Dermis microvascular lymphatic vessel endothelial cell (primary cell): ENCODE measurements at regions not wholly inside any gene's neighbourhood (a gene's known extent, or its start where the extent isn't known, plus 50 kb on each side); places are given as distances from the start of the nearest gene placed in this dataset.

ENCODE experiments used
- DNase-seq, 2 donors: peaks; one replicate each; pipeline versions ENCODE4 v3.0.0 to v3.0.0-alpha.2; 2010; ENCODE audit warnings: low read depth in 2 of 2

DNA sequence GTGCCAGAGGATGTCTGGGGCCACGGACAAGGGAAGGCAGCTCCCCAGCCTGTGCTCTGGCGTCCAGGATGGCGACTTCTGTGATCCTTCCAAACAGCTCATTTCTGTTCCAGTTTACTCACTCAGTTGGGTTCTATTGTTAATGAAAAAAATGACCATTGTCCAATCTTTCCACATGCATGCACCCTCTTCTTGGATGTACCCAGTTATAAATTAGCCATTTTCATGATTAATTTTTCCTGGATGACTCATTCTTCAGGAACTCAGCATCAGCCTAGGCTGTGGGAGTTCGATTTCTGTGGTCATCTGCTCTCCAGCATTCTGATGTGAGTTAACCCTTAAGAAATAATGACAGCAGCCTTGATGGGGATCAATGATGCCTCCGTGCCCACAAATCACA, 926.8 kb downstream of the BCL11B start:
- DNase-seq = no peak

DNA sequence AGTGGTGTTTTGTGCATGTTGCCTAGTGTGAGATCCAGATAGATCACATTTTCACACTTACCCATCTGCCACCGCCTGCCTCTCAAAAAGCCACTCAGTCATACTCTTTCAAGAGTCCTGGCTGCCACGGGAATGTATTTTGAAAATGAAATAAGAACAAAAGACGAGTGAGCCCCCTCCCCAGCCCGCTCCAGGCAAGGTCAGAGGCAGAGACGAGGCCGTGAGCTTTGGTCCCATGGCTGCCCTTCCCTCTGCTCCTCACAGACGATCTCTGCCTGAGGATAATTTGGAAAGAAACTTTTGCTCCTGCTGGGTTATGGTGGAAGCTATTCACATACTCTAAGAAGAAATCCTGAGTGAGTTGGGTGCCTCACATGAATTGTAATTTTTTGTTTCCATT, 924.3 kb downstream of the BCL11B start:
- DNase-seq = no peak

DNA sequence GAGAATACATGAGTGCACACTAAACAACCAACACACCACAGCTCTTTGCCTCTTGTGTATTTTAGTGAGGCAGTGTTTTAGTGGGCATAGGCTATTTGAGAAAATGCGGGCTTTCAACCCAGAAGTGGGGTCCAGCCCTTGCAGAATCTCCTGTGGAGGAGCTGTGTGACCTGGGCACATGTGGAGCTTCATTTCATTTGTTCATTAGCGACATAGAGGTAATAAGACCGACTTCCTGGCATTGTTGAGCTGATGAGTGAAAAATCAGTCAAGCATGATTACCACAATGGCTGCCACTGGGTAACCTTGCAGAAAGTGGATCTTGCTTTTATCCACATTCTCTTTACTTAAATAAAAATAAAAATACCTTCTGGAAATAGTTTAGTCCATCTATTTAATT, 923.5 kb downstream of the BCL11B start:
- no peak for DNase-seq

DNA sequence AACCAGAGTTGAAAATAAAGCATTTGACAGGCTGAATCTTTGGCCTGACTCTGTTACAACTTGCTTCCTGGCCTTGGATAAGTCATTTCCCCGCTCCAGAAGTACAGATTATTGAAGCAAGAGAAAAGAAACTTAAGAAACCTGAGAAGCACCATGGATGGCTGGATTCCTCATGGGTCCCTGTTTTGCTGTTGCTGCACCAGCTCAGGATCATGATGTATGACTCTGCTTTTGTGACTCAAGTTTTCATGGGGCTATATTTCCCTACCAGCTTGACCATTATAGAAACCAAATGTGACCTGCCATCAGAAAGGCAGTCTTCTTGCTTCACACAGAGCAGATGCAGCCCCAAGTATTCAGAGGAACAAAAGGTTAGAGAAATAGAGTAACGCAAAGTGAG, 921.8 kb downstream of the BCL11B start:
- no peak for DNase-seq

DNA sequence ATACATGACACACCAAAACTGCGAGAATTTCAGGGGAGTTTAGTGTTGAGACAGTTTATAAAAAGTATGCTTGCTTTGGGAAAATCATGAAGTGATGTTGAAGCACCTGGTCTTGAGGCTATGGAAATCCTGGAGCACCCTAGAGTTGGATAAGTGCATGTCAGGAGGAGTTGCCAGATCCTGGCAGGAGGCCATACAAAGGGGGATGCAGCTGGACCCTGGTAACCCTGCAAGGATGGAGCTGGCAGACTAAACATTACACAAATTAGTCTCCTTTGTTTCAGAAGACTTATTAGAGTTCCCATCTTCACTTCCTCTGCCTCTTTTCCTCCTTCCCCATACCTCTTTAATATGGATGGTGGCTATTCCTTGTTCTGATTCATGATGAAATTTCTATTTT, 907.0 kb downstream of the BCL11B start:
- no peak for DNase-seq

DNA sequence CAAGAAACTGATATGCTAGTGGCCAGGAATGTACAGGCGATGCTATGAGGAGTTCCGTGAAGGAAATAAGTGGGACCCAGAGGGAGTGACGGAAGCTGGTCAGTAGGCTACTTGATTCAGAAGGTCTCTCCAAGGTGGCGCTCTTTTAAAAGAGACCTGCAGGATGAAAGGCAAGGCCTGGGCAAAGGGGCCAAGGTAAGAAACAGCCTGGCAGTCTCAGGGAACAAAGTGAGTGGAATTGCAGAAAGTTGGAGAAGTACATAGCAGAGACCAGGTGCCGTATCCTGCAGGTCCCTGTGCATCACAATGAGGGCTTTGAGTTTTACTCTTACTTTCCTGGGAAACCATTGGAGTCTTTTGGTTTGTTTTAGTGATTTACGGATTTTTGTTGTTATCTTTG, 905.6 kb downstream of the BCL11B start:
- no peak for DNase-seq

DNA sequence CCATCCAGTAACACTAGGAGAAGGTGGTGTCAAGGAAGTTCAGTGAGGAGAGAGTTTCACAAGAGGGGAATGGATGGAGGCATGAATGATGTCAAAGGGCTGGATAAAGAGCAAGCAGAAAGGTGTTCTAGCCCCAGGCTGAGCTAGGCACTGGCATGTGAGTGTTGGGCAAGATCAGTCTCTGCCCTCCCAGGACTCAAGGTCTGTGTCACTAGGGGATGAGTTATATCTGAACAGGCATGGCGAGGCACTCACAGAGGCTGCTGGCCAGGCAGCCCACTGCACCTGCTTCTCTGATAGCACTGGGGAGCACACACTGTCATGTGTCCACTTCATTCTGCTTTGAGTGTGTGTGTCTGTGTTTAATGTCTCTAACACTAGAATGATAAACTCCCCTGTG, 903.8 kb downstream of the BCL11B start:
- no peak for DNase-seq

DNA sequence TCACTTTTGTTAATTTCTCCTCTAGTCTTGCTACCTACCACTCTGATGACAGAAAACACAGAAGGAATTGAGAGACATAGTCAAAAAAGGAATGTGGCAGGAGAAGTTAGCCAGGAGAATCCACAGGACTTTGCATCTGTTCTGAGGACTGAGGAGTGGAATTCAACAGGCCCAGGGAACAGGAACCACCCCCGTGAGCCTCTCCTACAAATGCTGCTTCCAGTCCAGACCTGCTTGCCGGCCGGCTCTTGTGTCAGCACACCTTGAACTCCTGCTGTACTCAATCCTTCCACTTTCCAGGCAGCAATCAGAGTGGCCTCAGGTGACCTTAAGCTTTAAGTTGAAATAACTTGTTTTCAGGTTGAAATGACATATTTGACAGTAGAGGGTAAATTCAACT, 903.1 kb downstream of the BCL11B start:
- no peak for DNase-seq

DNA sequence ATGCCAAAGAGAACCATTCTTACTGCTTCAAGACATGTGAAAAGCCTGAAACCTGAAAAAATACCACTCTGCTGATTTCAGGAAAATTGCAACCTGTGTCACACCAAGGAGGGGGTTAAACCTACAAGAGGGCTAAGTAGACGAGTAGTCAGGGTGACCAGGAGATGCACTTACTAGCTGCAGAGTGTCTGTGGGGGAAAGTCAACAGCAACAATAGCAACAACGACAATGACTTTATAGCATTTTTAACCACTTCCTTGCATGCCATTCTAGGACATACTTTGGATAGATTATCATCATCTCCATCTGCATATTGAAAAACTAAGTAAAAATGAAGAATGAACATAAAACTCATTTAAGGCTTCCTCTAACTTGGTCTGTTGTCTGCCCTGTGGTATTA, 902.7 kb downstream of the BCL11B start:
- no peak for DNase-seq

DNA sequence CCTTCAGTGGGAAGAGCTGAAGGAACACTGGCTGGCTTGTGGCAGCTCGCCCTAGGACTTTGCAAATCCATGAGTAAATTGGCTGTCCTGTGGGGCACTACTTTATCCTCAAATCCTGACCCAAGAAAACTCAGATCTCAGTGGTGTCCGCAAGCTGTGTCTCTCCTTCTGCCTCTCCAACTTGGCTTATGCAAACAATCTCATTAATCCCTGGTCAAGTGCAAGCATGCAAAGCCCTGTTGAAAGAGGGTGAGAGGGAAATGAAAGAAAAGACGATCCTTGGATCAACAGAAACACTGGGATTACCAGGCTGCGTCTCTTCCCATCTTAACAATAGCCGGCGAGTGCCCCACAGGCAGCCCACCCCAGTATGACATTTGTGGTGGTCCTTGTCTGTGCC, 901.6 kb downstream of the BCL11B start:
- DNase-seq = no peak

DNA sequence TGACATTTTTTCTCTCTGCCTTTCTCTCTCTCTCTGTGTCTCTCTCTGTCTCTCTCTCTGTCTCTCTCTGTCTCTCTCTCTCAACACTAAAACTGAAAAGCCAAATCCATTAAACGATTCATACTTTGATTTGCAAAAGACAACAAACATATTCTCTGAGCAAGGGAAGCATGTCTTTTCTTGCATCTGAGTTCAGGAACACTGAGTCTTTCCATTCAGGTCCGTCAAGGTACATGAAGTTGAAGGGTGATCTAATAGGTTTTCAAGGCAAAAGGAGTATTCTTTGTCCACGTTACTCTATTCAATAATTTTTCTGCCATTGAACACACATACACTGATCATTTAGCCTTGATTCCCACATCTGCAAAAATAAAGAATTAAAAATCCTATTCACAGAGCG, 900.9 kb downstream of the BCL11B start:
- no peak for DNase-seq

DNA sequence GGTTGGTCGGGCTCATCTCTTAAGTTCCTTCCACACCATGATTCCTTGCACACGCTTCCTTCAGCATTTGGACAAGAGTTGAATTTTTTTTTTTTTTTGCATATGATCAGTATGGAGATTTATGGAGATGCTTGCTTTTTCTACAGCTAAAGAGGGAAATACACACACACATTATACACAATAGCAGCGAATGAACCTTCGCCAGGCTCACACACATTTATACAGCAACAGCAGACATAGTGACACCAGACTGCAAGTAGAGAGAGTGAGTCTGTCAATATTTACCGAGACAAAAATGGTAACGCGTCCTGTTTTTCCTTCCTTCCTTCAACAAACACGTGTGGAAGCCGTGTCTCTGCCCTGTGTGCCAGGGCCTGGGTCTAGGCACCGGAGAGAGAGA, 897.9 kb downstream of the BCL11B start:
- no peak for DNase-seq

DNA sequence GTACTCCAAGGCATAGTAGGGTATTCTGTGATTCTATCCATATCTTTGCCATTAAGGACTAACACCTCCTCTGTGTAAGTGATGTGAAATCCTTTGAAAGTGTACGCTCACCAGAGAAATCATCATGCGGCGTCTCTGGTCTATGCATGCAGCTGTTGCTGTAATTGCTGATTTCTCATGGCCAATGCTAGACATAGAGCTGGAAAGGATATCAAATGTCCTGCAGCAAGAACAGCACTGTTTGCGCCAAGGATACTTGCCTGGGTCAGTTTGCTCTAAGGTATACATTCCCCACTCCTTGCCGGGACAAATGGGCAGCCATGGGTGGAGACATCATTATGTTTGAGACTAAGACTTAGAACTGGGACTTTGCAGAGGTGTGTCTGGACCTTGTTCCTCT, 896.4 kb downstream of the BCL11B start:
- no peak for DNase-seq

DNA sequence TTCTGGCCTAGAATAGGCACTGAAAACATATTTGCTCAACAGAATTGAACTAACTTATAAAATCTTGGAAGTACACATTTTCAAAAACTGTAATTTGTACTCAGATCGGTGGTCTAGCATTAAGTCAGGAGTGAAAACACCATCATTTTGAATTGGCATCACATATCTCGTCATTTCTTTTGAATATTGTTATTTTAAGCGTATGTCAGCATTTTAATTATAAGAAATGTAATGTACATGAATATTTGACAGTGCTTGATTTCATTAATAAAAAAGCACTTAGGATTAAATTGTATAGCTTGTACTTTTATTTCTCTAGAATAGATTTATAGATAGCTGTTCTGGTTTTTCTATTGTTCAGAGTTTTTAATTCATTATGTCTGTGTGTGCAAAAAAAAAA, 892.2 kb downstream of the BCL11B start:
- DNase-seq = no peak

DNA sequence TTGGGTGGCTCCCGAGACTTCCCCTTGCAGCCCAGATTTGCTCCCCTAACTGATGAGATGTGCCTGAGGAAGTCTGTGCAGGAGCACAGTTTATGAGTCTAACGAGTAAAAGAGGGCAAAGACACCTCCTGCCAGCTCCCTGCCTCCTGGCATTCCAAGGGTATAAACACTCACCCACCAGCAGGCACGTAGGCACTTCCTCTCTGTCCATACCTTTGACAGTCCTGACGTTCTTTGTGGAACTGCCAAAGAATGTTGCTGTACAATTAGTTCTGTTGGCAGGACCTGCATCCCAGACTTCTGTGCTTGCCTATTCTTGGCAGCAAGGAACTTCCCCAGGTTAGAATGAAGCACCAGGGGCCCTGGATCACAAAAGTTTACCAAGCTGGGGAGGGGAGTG, 889.3 kb downstream of the BCL11B start:
- DNase-seq = no peak

DNA sequence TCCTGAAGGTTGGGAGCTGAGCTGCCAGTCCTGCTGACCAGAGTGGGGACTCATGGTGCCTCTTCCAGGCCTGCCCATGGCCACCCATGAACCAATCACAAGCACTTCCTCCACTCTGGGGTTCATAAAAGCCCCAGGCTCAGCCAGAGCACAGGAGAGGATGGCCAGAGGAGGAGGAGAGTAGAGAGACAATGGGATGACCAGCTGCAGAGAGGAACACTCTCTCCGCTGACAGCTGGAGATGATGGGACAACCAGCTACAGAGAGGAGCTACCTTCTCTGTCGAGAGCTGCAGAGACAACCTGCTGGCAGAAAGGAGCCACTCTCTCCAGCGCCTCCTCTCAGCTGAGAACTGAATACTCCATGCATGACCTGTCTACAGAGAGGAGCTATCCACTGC, 886.1 kb downstream of the BCL11B start:
- DNase-seq = no peak

DNA sequence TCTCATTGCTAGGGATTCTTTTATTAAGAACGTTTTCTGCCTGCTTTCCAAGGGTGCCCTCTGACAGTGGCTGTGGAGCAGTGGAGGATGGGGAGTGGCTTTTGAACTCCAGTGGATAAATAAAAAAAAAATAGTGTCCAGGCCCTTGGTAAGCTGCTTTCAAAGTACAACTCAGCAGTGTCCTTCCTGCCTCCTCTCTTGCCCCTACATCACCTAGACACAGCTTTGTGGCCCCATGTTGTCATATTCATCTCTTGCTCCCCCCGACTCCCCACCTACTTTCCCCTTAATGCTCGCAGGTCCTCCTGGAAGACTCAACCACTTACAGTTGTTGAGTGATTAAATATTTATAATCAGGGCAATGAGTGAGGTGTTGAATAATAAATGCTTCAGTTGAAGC, 880.9 kb downstream of the BCL11B start:
- DNase-seq = no peak

DNA sequence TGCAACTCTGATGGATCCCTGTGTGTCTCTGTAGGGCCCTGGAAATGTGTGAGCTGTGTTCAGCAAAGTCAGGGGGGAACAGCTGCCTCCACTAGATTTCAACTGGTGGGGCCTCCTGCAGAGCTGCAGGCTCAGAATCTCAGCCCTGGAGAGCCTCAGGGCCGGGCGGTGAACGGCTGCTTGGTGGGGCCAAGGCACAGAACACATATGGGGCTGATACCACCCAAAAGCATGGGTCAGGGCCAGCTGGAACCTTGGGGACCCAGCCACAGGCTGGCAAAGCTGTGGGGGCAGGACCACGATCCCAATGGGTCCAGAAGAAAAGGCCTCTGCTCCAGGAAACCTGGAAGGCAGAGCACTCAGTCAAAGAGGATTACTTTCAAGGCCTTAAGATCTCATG, 878.5 kb downstream of the BCL11B start:
- DNase-seq = no peak

DNA sequence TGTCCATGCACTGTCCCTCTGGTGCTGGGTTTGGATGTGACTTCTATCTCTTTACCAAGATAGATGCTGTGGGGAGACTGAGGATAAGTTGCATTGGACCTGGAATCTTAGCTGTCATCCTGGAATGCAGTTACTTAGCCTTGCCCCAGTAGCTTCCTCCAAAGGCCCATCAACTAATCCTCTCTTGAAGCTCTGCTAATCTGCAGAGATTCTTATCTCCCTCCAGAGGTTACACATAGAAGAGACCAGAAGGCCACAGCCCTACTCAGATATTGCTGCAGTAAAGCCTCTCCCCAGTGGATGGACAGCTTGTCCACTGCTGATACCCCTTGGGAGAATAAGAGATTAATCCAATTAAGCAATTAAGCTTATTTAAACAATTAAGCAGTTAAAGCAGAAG, 867.2 kb downstream of the BCL11B start:
- no peak for DNase-seq

DNA sequence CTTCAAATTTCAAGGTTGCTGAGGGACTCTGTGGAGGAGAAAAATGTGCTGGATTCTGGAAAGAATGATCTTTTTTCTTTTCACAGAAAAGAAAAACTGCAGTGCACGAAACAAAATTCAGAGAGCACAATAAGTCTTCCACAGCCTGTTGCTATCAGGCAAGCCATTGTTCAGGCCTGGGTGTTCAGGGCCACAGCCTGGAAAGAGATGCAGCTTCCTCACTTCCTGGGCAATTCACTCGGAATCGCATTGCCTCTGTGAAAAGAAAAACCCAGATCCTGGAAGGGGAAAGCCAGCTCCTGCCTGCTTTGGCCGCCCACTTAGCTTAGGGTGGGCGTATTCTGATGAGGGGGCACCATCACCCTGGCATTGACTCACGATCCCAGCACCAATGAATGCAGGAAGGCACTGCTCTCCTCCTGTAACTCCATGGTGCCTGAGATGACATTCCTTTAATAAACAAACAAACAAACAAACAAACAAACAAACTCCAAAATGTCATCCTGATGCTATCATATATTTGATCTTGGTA, 863.9 kb downstream of the BCL11B start:
- DNase-seq = no peak

DNA sequence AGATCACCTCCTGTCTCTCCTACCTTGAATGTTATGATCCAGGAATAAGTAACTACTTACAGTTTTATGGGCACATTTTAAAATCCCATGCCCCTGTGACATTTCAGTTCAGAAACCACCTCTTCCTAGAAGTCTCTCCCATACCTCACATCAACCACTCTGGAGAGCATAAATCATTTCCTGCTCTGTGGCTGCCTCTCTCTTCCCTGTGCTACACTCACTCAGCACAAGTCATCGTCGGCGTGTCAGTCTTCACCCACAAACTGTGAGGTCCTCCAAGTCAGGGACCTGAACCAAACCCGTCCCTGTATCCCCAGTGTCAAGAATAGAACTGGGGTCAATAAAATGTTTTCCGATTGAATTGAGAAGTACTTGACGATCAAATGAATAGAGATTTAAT, 863.3 kb downstream of the BCL11B start:
- DNase-seq = no peak

DNA sequence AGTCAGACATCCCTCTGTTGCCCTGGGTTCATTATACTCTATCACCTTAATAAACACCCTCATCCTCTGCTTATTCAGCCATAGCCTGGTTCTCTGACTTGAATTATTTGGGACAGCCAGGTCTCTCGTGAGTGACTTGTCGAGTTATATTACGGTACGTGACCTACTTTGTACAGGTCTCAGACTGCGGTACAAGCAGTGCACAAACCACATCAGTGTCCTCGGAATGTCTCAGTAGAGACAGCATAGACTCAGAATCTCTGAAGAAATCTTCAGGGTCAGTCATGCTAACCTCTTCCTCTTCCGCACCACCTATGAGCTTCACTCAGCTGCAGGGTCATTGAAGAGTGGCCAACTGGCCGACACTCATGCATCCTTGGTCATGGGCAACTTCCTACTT, 860.8 kb downstream of the BCL11B start:
- DNase-seq = no peak

DNA sequence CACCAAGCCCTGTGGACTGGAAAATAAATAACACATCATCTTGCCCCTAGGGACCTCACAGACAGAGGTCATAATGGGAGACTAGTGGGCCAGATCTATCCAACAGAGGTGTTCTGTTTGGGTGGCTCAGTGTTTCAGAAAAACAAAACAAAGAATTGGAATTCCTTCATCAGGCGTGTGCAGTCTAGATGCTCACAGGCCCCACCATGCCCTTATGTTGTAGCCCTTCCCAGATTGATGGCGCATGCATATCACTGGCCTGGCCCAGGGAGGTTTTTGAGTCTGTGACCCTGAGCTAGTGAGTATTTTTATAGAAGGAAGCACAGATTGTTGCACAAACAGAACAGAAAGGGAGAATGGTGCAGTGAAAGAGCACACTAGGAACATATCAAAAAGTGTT, 859.6 kb downstream of the BCL11B start:
- DNase-seq = no peak

DNA sequence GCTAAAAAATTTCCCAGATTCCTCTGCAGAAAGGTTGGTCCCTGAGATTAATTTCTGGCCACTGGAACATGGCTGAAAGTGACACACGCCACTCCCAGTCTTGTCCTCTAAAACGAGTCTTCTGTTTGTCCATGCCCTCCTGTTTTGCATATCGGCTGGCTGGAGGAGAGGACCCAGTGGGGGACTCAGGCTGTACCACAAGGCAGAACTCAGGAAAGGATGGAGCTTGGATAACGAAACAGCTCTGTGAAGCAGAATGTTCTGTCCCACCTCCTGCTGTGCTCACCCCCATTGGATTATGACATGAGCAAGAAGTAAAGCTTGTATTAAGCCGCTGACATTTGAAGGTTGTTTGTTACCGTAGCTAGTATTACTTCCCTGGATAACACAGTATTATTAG, 856.2 kb downstream of the BCL11B start:
- DNase-seq = no peak

DNA sequence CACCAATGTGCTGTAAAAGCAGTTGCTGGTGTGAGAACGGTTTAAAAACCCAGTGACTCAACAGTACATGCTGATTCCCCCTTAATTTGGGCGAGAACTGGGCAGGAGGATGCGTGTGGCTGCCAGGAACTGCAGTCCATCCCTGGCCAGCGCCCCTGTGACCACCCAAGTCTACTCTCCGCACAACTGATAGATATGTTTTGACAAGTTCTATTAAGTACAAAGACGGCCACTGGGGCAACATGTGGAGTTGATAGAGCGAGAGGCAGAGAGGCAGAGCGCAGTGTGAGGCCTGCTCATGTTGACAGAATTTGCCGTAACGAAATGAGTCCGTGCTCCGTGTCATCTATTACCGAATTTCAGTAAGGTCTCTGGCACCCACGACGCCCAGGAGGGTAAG, 855.0 kb downstream of the BCL11B start:
- DNase-seq = no peak
